HepG2 (cell line): ENCODE measurements at regions not wholly inside any gene's neighbourhood (a gene's known extent, or its start where the extent isn't known, plus 50 kb on each side); places are given as distances from the start of the nearest gene placed in this dataset.
A peak's percentile ranks its signal among the peaks of the same experiment; 100 is the strongest.

Experiments used
- ATAC-seq: fragments of 200-7000 bp; cut with Tn5 transposase; 3 replicates; pipeline ENCODE4 v1.9.1; 2020; ENCODE audit warnings: mild to moderate bottlenecking, moderate library complexity
- BruUV-seq: library from RNA; stranded (reverse); fragments of 400-500 nt; replicated peaks from 2 replicates; lab custom pipeline; 2021; lab: Mats Ljungman, UMichigan
- CTCF ChIA-PET: fragments of 300-600 bp; formaldehyde crosslinking; extraction: SDS; loops from one replicate; lab custom pipeline; 2021; ENCODE audit warnings: low total read pairs, inconsistent platforms, low intra/inter-chr PET ratio; lab: Yijun Ruan, JAX
- POLR2A ChIA-PET: fragments of 350-600 bp; sonication (Branson Sonifier 250); formaldehyde crosslinking; loops from one replicate; lab custom pipeline; 2020; ENCODE audit warnings: antibody characterized with exemption, inconsistent platforms; lab: Yijun Ruan, JAX
- DNase-seq: peaks from one replicate; pipeline ENCODE4 v3.0.0-alpha.2; 2015; ENCODE audit warnings: low spot score
- FAIRE-seq: peaks from 3 replicates; lab custom pipeline; 2011; peaks lifted over from hg19 to GRCh38; lab: Jason Lieb, UNC
- H2AFZ ChIP-seq: one replicate; pipeline ENCODE4 v1.6.1; 2011; ENCODE audit warnings: low read length, inconsistent platforms
- H3K27ac ChIP-seq: fragments of 300-600 bp; 3 replicates; pipeline ENCODE4 v1.8.0; 2011; ENCODE audit warnings: mixed run types, mild to moderate bottlenecking, mixed read lengths, low read length, inconsistent platforms; ENCODE audit not compliant: insufficient read depth; ENCODE audit errors: extremely low read length
- H3K27me3 ChIP-seq, 2 experiments: fragments of 200-600 bp in 1 of 2; 2 replicates in 1 of 2; 3 replicates in 1 of 2; pipeline versions ENCODE4 v1.6.0 to v1.8.0; 2011; ENCODE audit warnings: low read length in 2 of 2, mild to moderate bottlenecking in 2 of 2, moderate library complexity in 2 of 2, inconsistent platforms in 1 of 2; ENCODE audit not compliant: insufficient read depth in 2 of 2, control insufficient read depth in 1 of 2
- H3K36me3 ChIP-seq, 2 experiments: fragments of 200-600 bp in 1 of 2; replicated peaks in 1 of 2; 2 replicates in 1 of 2; 3 replicates in 1 of 2; pipeline versions ENCODE4 v1.5.1 to v1.8.0; 2011; ENCODE audit warnings: low read length in 2 of 2, inconsistent platforms in 1 of 2; ENCODE audit not compliant: insufficient read depth in 2 of 2, control insufficient read depth in 1 of 2
- H3K4me1 ChIP-seq: 2 replicates; pipeline ENCODE4 v1.5.1; 2012; ENCODE audit warnings: low read length, inconsistent platforms; ENCODE audit not compliant: insufficient read depth
- H3K4me2 ChIP-seq: 2 replicates; pipeline ENCODE4 v1.6.0; 2011; ENCODE audit warnings: low read depth, low read length, inconsistent platforms
- H3K4me3 ChIP-seq, 3 experiments: fragments of 200-600 bp in 1 of 3; sonication (generic), shearing (Covaris generic) in 1 of 3; replicated peaks in 1 of 3; 2 replicates each; pipeline ENCODE4 v1.5.1; 2011 to 2016; ENCODE audit warnings: low read length in 3 of 3, inconsistent platforms in 2 of 3, low read depth in 2 of 3, mild to moderate bottlenecking in 2 of 3, control low read depth in 1 of 3, mixed read lengths in 1 of 3; ENCODE audit not compliant: insufficient read depth in 1 of 3
- H3K79me2 ChIP-seq: one replicate; pipeline ENCODE4 v1.6.1; 2011; ENCODE audit warnings: low read length, inconsistent platforms; ENCODE audit not compliant: insufficient read depth
- H3K9ac ChIP-seq: 2 replicates; pipeline ENCODE4 v1.6.0; 2011; ENCODE audit warnings: mild to moderate bottlenecking, low read depth, low read length, inconsistent platforms; ENCODE audit not compliant: insufficient read depth
- H3K9me3 ChIP-seq: 2 replicates; pipeline ENCODE4 v1.5.1; 2012; ENCODE audit warnings: mild to moderate bottlenecking, low read length
- H4K20me1 ChIP-seq: 2 replicates; pipeline ENCODE4 v1.6.0; 2011; ENCODE audit warnings: inconsistent platforms, mild to moderate bottlenecking, low read length, moderate library complexity; ENCODE audit not compliant: insufficient read depth
- ADNP ChIP-seq: sonication (generic); formaldehyde crosslinking; IDR thresholded peaks from 2 replicates; pipeline ENCODE4 v1.4.0; 2020; ENCODE audit warnings: missing genetic modification reagents
- KLF13 ChIP-seq: sonication (generic); formaldehyde crosslinking; IDR thresholded peaks from 2 replicates; pipeline ENCODE4 v1.4.0; 2020; ENCODE audit warnings: mild to moderate bottlenecking, missing genetic modification reagents
- MAFF ChIP-seq: IDR thresholded peaks from 2 replicates; pipeline ENCODE4 v1.6.1; 2011; ENCODE audit warnings: low read depth, low read length, improper control_type of control experiment
- MAFK ChIP-seq, 2 experiments: IDR thresholded peaks in 1 of 2; conservative IDR thresholded peaks in 1 of 2; 2 replicates each; pipeline ENCODE4 v1.6.1; 2011; ENCODE audit warnings: improper control_type of control experiment in 2 of 2, low read length in 2 of 2
- PPARG ChIP-seq: conservative IDR thresholded peaks from 2 replicates; pipeline ENCODE4 v1.6.1; 2016; ENCODE audit warnings: missing biosample characterization, missing genetic modification reagents
- REL ChIP-seq: sonication (generic); formaldehyde crosslinking; conservative IDR thresholded peaks from 2 replicates; pipeline ENCODE4 v1.8.0; 2022; ENCODE audit warnings: mild to moderate bottlenecking, missing genetic modification reagents, moderate library complexity
- RFX5 ChIP-seq: IDR thresholded peaks from 2 replicates; pipeline ENCODE4 v1.6.1; 2011; ENCODE audit warnings: low read depth, low read length, improper control_type of control experiment
- TEAD3 ChIP-seq: optimal IDR thresholded peaks from 2 replicates; pipeline ENCODE3; 2016; ENCODE audit warnings: borderline replicate concordance
- ZIK1 ChIP-seq: sonication (generic); formaldehyde crosslinking; IDR thresholded peaks from 2 replicates; pipeline ENCODE4 v1.5.0; 2020; ENCODE audit warnings: mild to moderate bottlenecking, low read depth, missing genetic modification reagents, borderline replicate concordance
- ZNF10 ChIP-seq: sonication (generic); formaldehyde crosslinking; IDR thresholded peaks from 2 replicates; pipeline ENCODE4 v1.4.0; 2020; ENCODE audit warnings: mild to moderate bottlenecking, low read depth, missing genetic modification reagents, borderline replicate concordance
- ZNF598 ChIP-seq: sonication (generic); formaldehyde crosslinking; IDR thresholded peaks from 2 replicates; pipeline ENCODE4 v1.5.1; 2020; ENCODE audit warnings: mild to moderate bottlenecking, missing genetic modification reagents, borderline replicate concordance
- ZNF749 ChIP-seq: sonication (generic); formaldehyde crosslinking; IDR thresholded peaks from 2 replicates; pipeline ENCODE4 v1.8.0; 2022; ENCODE audit warnings: mild to moderate bottlenecking, missing genetic modification reagents, moderate library complexity, borderline replicate concordance
- WGBS: methylation state at CpG from one replicate; pipeline ENCODE4 v1.1.6; 2017; ENCODE audit warnings: low lambda C conversion rate; 5-methylcytosine and 5-hydroxymethylcytosine counted together
- in situ Hi-C: cut with HindIII; loops from 2 replicates; pipeline ENCODE4 v1.10.0; 2017; ENCODE audit warnings: low pct_unique_long_range_greater_than_20kb; ENCODE audit not compliant: extremely low pct_ligation_motif_present
- intact Hi-C: fragments of 100-400 bp; cut with micrococcal nuclease; formaldehyde crosslinking; loops from one replicate; pipeline ENCODE4 v1.10.0; 2022; ENCODE audit not compliant: unreplicated experiment
- TF ChIP-seq, protein P1 (sequence below): sonication (generic); formaldehyde crosslinking; IDR thresholded peaks from 2 replicates; pipeline ENCODE4 v1.4.0; 2020; ENCODE audit warnings: missing genetic modification reagents, borderline replicate concordance
- TF ChIP-seq, protein P2 (sequence below): sonication (generic); formaldehyde crosslinking; IDR thresholded peaks from 2 replicates; pipeline ENCODE4 v1.5.0; 2020; ENCODE audit warnings: mild to moderate bottlenecking, missing genetic modification reagents
- TF ChIP-seq, protein P3 (sequence below): sonication (generic); formaldehyde crosslinking; IDR thresholded peaks from 2 replicates; pipeline ENCODE4 v1.4.0; 2020; ENCODE audit warnings: missing genetic modification reagents

DNA sequence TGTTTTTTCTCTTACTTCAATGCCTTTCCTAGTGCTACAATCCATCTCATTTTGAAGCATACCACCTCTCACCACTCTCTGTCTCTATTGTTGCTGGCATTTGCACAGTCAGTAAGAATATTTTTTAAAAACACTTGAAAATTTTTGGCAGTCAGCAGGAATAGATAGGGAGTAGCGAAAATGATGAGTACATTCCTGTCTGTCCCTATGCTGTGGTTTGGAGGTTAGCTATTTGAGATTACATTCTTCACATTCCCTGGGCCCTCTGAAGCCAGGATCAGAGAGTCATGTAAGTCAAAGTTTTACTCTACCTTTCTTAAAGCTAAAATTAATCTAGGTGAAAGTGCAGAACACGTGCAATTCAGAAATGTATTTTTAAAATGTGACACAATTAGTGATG, 53.0 kb upstream of the MAGI2 start:
- FAIRE-seq (no peak), ATAC-seq (peak; percentile 88), DNase-seq (peak; percentile 66)
- no peaks in the 10 kb centered on the region for H4K20me1 ChIP-seq
- CTCF ChIA-PET, result no interaction called here
- no TSS peak for BruUV-seq
- no peak overlapping the region for H2AFZ ChIP-seq
- in situ Hi-C loops, result no loop called here
- intact Hi-C loops, result no loop called here
- no peak overlapping the region for H3K27ac ChIP-seq
- no peaks in the 10 kb centered on the region for H3K36me3 ChIP-seq
- no peak overlapping the region for H3K4me2 ChIP-seq
- H3K4me1 ChIP-seq, result peaks cover 35% of the 10 kb centered on the region
- no peaks in the 10 kb centered on the region for H3K27me3 ChIP-seq
- no peaks in the 10 kb centered on the region for H3K79me2 ChIP-seq
- no peaks in the 10 kb centered on the region for H3K9me3 ChIP-seq
- 5% methylated on average over 2 of the region's 2 CpGs for WGBS
- no peak overlapping the region for H3K9ac ChIP-seq
- no peak overlapping the region for H3K4me3 ChIP-seq
- POLR2A ChIA-PET, result no interaction called here
- TF ChIP-seq REL (CRISPR knock-in tag) (no peak), ZNF749 (no peak), TEAD3 (CRISPR knock-in tag) (peak; percentile 94), ZNF10 (CRISPR knock-in tag) (no peak), MAFF (peak; percentile 45), RFX5 (no peak), ZNF598 (no peak), PPARG (CRISPR knock-in tag) (peak; percentile 70), ZIK1 (no peak), MAFK (conservative IDR thresholded peaks at IDR 0.05 in 1 of 2, IDR thresholded peaks at IDR 0.05 in 1 of 2; ENCODE audit: low read length in 2 of 2) (peak in 1 of 2 experiments; percentile 23; a peak in 1 of 4 replicates), KLF13 (no peak), ADNP (CRISPR knock-in tag) (no peak)
- TF ChIP-seq, protein P1, sequence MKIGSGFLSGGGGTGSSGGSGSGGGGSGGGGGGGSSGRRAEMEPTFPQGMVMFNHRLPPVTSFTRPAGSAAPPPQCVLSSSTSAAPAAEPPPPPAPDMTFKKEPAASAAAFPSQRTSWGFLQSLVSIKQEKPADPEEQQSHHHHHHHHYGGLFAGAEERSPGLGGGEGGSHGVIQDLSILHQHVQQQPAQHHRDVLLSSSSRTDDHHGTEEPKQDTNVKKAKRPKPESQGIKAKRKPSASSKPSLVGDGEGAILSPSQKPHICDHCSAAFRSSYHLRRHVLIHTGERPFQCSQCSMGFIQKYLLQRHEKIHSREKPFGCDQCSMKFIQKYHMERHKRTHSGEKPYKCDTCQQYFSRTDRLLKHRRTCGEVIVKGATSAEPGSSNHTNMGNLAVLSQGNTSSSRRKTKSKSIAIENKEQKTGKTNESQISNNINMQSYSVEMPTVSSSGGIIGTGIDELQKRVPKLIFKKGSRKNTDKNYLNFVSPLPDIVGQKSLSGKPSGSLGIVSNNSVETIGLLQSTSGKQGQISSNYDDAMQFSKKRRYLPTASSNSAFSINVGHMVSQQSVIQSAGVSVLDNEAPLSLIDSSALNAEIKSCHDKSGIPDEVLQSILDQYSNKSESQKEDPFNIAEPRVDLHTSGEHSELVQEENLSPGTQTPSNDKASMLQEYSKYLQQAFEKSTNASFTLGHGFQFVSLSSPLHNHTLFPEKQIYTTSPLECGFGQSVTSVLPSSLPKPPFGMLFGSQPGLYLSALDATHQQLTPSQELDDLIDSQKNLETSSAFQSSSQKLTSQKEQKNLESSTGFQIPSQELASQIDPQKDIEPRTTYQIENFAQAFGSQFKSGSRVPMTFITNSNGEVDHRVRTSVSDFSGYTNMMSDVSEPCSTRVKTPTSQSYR (CRISPR knock-in tag), result no peak
- TF ChIP-seq, protein P2, sequence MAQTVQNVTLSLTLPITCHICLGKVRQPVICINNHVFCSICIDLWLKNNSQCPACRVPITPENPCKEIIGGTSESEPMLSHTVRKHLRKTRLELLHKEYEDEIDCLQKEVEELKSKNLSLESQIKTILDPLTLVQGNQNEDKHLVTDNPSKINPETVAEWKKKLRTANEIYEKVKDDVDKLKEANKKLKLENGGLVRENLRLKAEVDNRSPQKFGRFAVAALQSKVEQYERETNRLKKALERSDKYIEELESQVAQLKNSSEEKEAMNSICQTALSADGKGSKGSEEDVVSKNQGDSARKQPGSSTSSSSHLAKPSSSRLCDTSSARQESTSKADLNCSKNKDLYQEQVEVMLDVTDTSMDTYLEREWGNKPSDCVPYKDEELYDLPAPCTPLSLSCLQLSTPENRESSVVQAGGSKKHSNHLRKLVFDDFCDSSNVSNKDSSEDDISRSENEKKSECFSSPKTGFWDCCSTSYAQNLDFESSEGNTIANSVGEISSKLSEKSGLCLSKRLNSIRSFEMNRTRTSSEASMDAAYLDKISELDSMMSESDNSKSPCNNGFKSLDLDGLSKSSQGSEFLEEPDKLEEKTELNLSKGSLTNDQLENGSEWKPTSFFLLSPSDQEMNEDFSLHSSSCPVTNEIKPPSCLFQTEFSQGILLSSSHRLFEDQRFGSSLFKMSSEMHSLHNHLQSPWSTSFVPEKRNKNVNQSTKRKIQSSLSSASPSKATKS, result no peak
- TF ChIP-seq, protein P3, sequence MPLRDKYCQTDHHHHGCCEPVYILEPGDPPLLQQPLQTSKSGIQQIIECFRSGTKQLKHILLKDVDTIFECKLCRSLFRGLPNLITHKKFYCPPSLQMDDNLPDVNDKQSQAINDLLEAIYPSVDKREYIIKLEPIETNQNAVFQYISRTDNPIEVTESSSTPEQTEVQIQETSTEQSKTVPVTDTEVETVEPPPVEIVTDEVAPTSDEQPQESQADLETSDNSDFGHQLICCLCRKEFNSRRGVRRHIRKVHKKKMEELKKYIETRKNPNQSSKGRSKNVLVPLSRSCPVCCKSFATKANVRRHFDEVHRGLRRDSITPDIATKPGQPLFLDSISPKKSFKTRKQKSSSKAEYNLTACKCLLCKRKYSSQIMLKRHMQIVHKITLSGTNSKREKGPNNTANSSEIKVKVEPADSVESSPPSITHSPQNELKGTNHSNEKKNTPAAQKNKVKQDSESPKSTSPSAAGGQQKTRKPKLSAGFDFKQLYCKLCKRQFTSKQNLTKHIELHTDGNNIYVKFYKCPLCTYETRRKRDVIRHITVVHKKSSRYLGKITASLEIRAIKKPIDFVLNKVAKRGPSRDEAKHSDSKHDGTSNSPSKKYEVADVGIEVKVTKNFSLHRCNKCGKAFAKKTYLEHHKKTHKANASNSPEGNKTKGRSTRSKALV, result no peak
